GM21360 (cell line): ENCODE measurements at regions not wholly inside any gene's neighbourhood (a gene's known extent, or its start where the extent isn't known, plus 50 kb on each side); places are given as distances from the start of the nearest gene placed in this dataset.
"Not testable (repeated sequence)": the region's sequence is repeated elsewhere in the genome, so short reads cannot be mapped to it uniquely, and the experiment has no call there.

ENCODE experiments used
- ATAC-seq: cut with Tn5 transposase; IDR thresholded peaks from one replicate; pipeline ENCODE4 v1.9.1; 2021; ENCODE audit warnings: mild to moderate bottlenecking, moderate library complexity; ENCODE audit not compliant: unreplicated experiment

- ATAC-seq: not testable (repeated sequence)
Measured at GRCh38 chr5:118502232-118502631, 486.1 kb downstream of the DTWD2 start.

DNA sequence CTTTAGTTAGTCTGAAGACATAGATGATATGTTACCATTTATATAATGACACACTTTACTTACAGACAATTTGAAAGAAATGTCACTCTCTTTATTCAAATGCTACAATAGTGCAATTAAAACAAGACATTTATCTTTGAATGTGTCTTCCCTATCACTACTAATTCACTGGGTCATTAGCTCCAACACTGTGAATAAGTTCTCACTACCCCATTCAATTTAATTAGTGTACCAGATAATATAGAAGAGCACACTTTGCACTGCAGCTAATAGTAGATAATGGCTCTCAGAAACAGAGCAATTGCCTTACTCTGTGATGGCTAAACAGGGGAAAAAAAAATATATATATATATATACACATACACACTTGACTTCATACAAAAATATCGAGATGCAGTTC, 497.0 kb downstream of the DTWD2 start:
- ATAC-seq: no peak

DNA sequence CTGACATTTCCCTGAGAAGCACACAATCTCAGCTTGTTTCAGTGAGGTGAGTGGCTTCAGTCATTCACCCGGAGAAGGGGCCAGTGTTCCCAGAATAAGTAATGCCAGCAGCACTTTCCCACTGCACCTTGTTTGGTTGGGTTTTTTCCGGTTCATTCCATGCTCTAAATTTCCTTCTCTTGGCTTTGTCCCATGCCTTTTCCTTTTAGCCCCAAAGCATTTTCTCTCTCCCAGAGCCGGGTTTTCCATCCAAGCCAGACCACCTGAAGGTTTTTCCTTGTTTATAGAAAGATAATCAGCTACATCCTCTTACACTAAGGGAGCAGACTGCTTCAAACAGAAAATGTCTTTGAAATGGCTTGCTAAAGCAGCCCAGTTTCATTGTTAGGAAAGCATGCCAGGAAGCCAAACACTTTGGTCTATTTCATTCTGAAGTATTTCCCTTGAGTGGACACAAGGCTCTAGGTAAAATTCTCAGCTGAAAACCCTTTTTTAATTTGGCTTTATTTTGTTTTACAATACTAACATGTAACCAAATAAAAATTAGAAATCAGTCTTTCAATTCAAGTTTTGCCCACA, 501.6 kb downstream of the DTWD2 start:
- no peak for ATAC-seq

DNA sequence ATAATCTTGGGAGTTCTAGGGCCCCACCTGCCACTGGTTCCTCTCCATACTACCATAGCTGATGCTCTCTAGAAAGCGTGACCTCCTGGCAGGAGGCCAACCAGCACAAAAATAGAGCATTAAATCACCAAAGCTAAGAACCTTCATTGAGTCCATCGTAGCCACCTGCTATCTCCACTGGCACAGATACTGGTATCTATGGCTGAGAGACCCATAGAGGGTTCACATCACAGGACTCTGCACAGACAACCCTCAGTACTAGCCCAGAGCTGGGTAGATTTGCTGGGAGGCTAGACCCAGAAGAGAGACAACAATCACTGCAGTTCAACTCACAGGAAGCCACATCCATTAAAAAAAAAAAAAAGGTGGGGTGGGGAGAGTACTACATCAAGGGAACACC, 509.1 kb downstream of the DTWD2 start:
- ATAC-seq: no peak

DNA sequence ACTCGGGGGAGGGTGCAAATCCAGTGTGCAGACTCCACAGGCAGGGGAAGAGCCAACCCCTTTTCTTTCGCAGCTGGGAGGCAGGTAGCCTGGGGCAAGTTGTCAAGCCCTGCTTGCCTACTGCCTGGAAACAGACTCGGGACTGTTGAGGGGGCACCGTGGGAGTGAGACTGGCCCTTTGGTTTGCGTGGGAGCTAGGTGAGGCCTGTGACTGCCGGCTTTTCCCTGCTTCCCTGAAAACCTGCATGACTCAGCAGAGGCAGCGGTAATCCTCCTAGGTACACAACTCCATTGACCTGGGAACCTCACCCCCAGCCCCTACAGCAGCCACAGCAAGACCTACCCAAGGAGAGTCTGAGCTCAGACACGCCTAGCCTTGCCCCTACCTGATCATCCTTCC, 509.5 kb downstream of the DTWD2 start:
- no peak for ATAC-seq

DNA sequence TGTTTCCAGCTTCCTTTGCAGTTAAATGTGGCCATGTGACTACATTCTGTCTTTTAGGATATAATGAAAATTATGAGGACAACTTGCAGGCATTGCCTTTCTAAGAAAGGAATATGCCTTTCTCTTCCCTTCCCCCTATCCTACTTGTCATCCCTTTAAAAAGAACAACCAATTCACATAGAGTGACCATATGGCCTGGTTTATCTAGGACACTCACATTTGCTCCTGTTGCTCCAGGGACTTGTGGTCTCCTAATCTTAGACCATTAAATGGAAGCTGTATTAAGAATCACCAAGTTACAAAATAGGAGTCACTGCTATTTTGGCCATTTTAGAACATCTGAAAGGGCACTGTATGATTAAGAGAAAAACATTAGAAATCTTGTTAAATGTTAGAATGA, 520.3 kb downstream of the DTWD2 start:
- ATAC-seq: no peak

DNA sequence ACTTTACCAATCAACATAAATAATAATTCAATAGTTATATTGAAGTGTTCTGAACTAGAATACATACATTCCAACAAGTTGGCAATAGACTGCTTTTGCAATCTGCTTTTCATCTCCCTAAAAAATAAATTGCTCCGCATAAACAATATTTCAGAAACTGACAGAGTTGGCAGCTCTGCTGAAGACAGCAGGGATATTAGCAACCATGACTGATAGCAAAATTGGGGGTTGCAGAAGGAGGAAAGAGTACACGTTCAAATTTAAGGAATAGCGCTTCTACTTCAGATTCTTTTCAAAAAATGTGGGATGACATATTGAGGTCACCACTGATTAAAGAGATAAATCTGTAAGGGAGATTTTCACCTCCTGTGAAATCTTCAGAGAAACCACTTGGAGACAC, 521.2 kb downstream of the DTWD2 start:
- no peak for ATAC-seq

- ATAC-seq: no peak
Measured at GRCh38 chr5:118466418-118466817, 521.9 kb downstream of the DTWD2 start.

DNA sequence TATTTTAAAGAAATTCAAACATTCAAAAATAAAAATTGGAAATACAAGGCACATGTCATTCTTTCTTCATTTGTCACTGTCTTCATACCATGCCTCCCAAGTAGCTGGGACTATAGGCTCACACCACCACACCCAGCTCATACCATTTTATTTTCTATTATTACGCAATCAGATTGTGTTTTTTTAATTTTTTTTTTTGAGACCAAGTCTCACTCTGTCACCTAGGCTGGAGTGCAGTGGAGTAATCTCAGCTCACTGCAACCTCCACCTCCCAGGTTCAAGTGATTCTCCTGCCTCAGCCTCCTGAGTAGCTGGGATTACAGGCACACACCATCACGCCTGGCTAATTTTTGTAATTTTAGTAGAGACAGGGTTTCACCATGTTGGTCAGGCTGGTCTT, 526.1 kb downstream of the DTWD2 start:
- not testable (repeated sequence) for ATAC-seq

- no peak for ATAC-seq
Measured at GRCh38 chr5:118461436-118461835, 526.9 kb downstream of the DTWD2 start.

DNA sequence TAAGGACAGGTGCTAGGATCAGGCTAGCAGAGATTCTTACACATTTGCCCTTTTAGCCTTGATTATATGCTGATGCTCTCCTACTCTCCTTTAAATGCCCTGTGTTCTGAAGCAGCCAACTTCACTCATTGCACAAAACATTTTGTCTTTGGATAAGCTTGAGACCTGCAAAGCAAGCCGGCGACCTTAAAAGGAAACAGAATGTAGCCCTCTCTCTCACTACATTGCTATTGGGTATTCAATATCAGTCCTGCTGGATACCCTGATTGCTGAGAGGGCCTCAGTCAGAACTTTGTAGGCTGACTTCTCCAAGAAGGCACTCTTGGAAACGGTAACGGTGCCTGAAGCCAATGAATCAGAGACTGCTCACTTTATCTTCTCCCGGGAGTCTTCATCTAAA, 528.9 kb downstream of the DTWD2 start:
- ATAC-seq: no peak

GRCh38 chr5:118456085-118456484, 532.3 kb downstream of the DTWD2 start:
- ATAC-seq: no peak

- no peak for ATAC-seq
Measured at GRCh38 chr5:118451697-118452247, 536.6 kb downstream of the DTWD2 start.

- ATAC-seq: no peak
Measured at GRCh38 chr5:118450554-118451332, 537.6 kb downstream of the DTWD2 start.

DNA sequence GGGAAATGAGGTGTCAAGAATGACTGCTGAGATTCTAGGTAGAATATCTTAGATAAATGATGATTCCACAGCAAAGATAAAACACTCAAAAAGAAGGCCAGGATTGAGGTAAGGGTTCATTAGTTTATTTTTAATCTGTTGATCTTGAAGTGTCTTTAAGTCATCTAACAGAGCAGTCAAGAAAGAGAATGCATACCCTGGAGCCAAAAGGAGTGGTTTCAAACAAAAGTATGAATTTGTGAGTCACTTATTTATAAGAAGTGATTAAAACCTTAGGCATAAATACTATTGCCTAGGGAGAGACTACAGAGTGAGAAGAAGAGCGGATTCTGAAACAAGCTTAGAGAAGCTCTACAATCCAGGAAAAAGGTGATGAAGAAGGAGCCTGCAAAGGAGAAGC, 541.0 kb downstream of the DTWD2 start:
- ATAC-seq: no peak

GRCh38 chr5:118441956-118442355, 546.4 kb downstream of the DTWD2 start:
- ATAC-seq: no peak

DNA sequence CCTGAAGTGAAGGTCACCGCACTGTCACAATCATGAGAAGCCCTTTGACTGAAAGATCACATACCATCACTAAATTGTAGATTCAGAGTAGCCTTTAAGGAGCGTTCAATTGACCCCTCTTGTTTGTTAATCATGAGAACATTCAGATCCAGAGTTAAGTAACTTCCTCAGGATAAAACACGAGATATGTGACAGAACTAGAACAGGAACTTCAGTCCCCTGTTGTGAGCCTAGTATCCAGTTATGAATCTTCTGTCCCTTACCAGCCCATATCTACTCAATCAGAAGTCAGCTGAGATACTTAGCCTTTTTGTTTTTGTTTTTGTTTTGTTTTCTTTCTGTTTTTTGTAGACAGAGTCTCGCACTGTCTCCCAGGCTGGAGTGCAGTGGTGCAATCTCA, 547.3 kb downstream of the DTWD2 start:
- no peak for ATAC-seq

- ATAC-seq: no peak
Measured at GRCh38 chr5:118440496-118440895, 547.9 kb downstream of the DTWD2 start.

DNA sequence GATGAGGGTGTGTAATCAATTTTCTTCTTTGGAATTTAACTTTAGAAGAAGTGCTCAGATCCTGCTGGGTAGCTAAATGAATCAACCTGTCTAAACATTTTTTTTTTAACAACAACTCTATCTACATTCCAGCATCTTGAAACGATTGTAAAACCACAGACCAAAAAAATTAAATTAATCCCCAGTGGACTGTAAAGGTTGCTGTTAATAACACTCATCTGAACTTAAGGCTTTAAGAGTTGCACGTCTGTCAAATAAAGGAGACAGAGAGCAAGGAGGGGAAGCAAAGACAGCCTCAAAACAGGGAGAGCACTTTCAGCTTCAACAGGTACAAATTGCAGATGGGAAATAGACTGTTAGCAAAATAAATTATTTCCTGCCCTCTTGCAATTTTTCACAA, 548.5 kb downstream of the DTWD2 start:
- no peak for ATAC-seq

DNA sequence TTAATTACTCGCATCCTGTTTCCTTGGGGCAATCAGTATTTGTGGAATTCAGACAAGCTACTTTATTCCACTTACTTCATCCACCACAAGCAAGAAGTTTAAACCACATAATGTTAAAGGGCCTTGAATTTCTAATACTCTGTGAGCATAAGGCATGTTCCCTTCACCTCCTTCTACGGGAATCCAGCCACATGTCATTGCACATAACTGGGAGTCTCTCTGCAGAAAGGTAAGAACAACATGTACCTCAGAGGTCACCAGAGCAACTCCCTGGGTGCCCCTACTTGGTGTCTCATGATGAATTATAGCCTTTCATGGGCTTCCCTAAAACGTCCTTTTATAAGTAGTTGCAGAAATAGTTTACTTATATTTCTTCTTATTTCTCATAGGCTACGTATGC, 553.2 kb downstream of the DTWD2 start:
- no peak for ATAC-seq

DNA sequence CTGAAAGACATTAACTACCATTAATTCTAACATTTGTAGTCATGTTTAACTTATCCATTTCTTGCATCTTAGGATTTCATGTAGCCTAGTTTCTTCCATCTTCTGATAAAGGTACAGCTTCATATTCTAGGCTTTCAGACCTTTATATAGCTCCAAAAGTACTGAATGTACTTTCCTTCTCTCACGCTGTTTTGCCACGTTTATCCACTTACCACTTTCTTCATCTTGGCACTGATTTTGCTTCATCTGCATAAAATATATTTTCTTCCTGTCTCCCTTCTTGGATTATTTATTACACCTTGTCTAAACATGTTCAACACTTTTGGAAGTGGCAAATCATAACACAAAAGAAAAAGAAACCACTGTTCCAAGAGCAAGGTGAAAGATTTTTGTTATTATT, 553.8 kb downstream of the DTWD2 start:
- ATAC-seq: no peak

GRCh38 chr5:118430076-118430475, 558.3 kb downstream of the DTWD2 start:
- no peak for ATAC-seq

GRCh38 chr5:118407958-118408357, 580.4 kb downstream of the DTWD2 start:
- ATAC-seq: no peak
